ENCODE measurements at regions not wholly inside any gene's neighbourhood (a gene's known extent, or its start where the extent isn't known, plus 50 kb on each side); places are given as distances from the start of the nearest gene placed in this dataset.

- Mint-ChIP-seq H3K9me3 (no peaks in the 10 kb centered on the region), H3K27me3 (ENCODE audit: insufficient read depth) (no peaks in the 10 kb centered on the region), H3K27ac (no peak overlapping the region), H3K4me3 (no peak overlapping the region), H3K4me1 (peaks cover 7% of the 10 kb centered on the region), H3K36me3 (ENCODE audit: low read depth) (no peaks in the 10 kb centered on the region)
- Histone ChIP-seq H3K36me3 (ENCODE audit: control insufficient read depth, insufficient read depth, low read length) (no peaks in the 10 kb centered on the region), H3K27ac (ENCODE audit: low read depth, low read length) (no peak overlapping the region), H3K9me3 (ENCODE audit: control insufficient read depth, low read length) (no peaks in the 10 kb centered on the region), H3K4me1 (ENCODE audit: control insufficient read depth, insufficient read depth, low read length) (no peaks in the 10 kb centered on the region), H3K4me3 (ENCODE audit: low read length) (no peak overlapping the region), H3K9ac (ENCODE audit: extremely low read depth, low read length, poor library complexity, severe bottlenecking) (no peak overlapping the region), H3K27me3 (ENCODE audit: control insufficient read depth, insufficient read depth, low read length, poor library complexity, severe bottlenecking) (no peaks in the 10 kb centered on the region)
- DNase-seq: no peak
- no peak for TF ChIP-seq CTCF (conservative IDR thresholded peaks at IDR 0.05)
- WGBS, 2 experiments (ENCODE audit: insufficient coverage in 1 of 2, insufficient read length in 1 of 2): 88 to 89% methylated on average over 4 of the region's 4 CpGs
Observed at GRCh38 chr14:54317391-54317790, 79.4 kb upstream of the CDKN3 start.

- 92 to 100% methylated on average over 6 to 7 of the region's 7 CpGs for WGBS, 2 experiments (ENCODE audit: insufficient coverage in 1 of 2, insufficient read length in 1 of 2)
- H3K9me3 Mint-ChIP-seq: no peaks in the 10 kb centered on the region
Observed at GRCh38 chr14:54322246-54322645, 74.6 kb upstream of the CDKN3 start.

DNA sequence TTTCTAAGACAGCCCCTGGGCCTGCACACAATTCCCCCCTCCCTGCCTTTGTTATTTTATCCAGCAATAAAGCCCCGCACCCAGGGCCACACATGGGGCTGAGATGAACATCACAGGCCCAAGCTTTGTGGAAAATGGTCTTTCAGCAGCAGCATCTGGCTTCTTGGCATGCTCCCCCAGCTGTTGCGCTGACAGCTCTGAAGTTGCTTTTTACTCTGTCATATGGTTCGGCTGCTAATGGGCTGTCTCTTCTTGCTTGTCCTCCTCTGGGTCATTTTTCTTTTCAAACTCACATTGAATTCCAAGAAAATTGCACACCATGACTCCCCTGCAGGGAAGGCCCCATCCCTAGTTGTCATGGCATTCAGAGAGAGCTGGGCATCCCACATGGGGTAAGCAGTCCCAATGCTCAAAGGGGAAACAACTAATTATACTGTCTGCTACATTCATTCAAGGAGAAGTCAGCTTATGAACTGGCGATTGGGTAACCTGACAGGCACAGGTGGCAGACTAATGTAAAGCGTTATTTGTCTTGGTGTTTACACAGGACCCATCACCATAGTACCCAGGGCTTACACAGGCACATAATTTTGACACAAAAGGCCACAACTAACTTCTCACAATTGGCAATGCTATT is 74.0 kb upstream of the CDKN3 start:
- Histone ChIP-seq H3K27ac (ENCODE audit: low read depth, low read length) (no peak overlapping the region), H3K27me3 (ENCODE audit: control insufficient read depth, insufficient read depth, low read length, poor library complexity, severe bottlenecking) (no peaks in the 10 kb centered on the region), H3K9ac (ENCODE audit: extremely low read depth, low read length, poor library complexity, severe bottlenecking) (no peak overlapping the region), H3K4me1 (ENCODE audit: control insufficient read depth, insufficient read depth, low read length) (no peaks in the 10 kb centered on the region), H3K36me3 (ENCODE audit: control insufficient read depth, insufficient read depth, low read length) (no peaks in the 10 kb centered on the region), H3K9me3 (ENCODE audit: control insufficient read depth, low read length) (no peaks in the 10 kb centered on the region), H3K4me3 (ENCODE audit: low read length) (no peak overlapping the region)
- H3K36me3 Mint-ChIP-seq (ENCODE audit: low read depth): no peaks in the 10 kb centered on the region
- DNase-seq: no peak
- TF ChIP-seq CTCF (conservative IDR thresholded peaks at IDR 0.05): no peak
- peaks cover 1% of the 10 kb centered on the region for H3K27me3 Mint-ChIP-seq (ENCODE audit: insufficient read depth)
- H3K27ac Mint-ChIP-seq: no peak overlapping the region
- H3K4me1 Mint-ChIP-seq: peaks cover 5% of the 10 kb centered on the region
- no peak overlapping the region for H3K4me3 Mint-ChIP-seq
- 70 to 92% methylated on average over 4 to 5 of the region's 5 CpGs for WGBS, 2 experiments (ENCODE audit: insufficient coverage in 1 of 2, insufficient read length in 1 of 2)
- no peaks in the 10 kb centered on the region for H3K9me3 Mint-ChIP-seq

More at GRCh38 chr14:54322246-54322645, 74.6 kb upstream of the CDKN3 start:
- no peak for TF ChIP-seq CTCF (conservative IDR thresholded peaks at IDR 0.05)
- no peaks in the 10 kb centered on the region for H3K9me3 ChIP-seq (ENCODE audit: control insufficient read depth, low read length)
- H3K9ac ChIP-seq (ENCODE audit: extremely low read depth, low read length, poor library complexity, severe bottlenecking): no peak overlapping the region
- H3K4me1 Mint-ChIP-seq: peaks cover 5% of the 10 kb centered on the region
- H3K27ac ChIP-seq (ENCODE audit: low read depth, low read length): no peak overlapping the region
- H3K4me3 ChIP-seq (ENCODE audit: low read length): no peak overlapping the region
- no peaks in the 10 kb centered on the region for H3K4me1 ChIP-seq (ENCODE audit: control insufficient read depth, insufficient read depth, low read length)
- no peaks in the 10 kb centered on the region for H3K27me3 ChIP-seq (ENCODE audit: control insufficient read depth, insufficient read depth, low read length, poor library complexity, severe bottlenecking)
- H3K36me3 Mint-ChIP-seq (ENCODE audit: low read depth): no peaks in the 10 kb centered on the region
- H3K4me3 Mint-ChIP-seq: no peak overlapping the region
- no peak for DNase-seq
- H3K27ac Mint-ChIP-seq: no peak overlapping the region
- no peaks in the 10 kb centered on the region for H3K36me3 ChIP-seq (ENCODE audit: control insufficient read depth, insufficient read depth, low read length)
- peaks cover 1% of the 10 kb centered on the region for H3K27me3 Mint-ChIP-seq (ENCODE audit: insufficient read depth)

All from endodermal cell (in vitro differentiated cells).